Activated CD8-positive, alpha-beta T cell treated with anti-CD3 and anti-CD28 coated beads for 36 hours (primary cell): ENCODE measurements at regions not wholly inside any gene's neighbourhood (a gene's known extent, or its start where the extent isn't known, plus 50 kb on each side); places are given as distances from the start of the nearest gene placed in this dataset.
"Not testable (repeated sequence)": the region's sequence is repeated elsewhere in the genome, so short reads cannot be mapped to it uniquely, and the experiment has no call there.

Experiments
- ATAC-seq: fragments of 200-7000 bp; cut with Tn5 transposase; one replicate; pipeline ENCODE4 v1.10.0; 2021; ENCODE audit warnings: mild to moderate bottlenecking, moderate library complexity
- CTCF ChIA-PET: fragments of 350-600 bp; sonication (Branson Sonifier 250); formaldehyde crosslinking; loops from one replicate; lab custom pipeline; 2021; ENCODE audit warnings: antibody characterized with exemption; lab: Charles Lee
- POLR2A ChIA-PET: fragments of 350-600 bp; sonication (Branson Sonifier 250); formaldehyde crosslinking; loops from one replicate; lab custom pipeline; 2021; ENCODE audit warnings: antibody characterized with exemption; lab: Charles Lee
- DNase-seq: peaks from one replicate; pipeline ENCODE4 v3.0.0-alpha.2; 2020
- H3K27ac Mint-ChIP-seq: one replicate; pipeline ENCODE4 v1.8.0; 2021; ENCODE audit warnings: mild to moderate bottlenecking, mixed read lengths
- H3K27me3 Mint-ChIP-seq: one replicate; pipeline ENCODE4 v1.8.0; 2021; ENCODE audit warnings: mixed read lengths
- H3K36me3 Mint-ChIP-seq: one replicate; pipeline ENCODE4 v1.8.0; 2021; ENCODE audit warnings: low read depth, mixed read lengths
- H3K4me1 Mint-ChIP-seq: one replicate; pipeline ENCODE4 v1.8.0; 2021; ENCODE audit warnings: low read depth, mixed read lengths
- H3K4me3 Mint-ChIP-seq: one replicate; pipeline ENCODE4 v1.8.0; 2021; ENCODE audit warnings: mild to moderate bottlenecking, moderate library complexity, mixed read lengths
- H3K9me3 Mint-ChIP-seq: one replicate; pipeline ENCODE4 v1.8.0; 2021; ENCODE audit warnings: mixed read lengths
- intact Hi-C: fragments of 100-400 bp; cut with micrococcal nuclease; formaldehyde crosslinking; loops from one replicate; pipeline ENCODE4 v1.10.0; 2022
- TF ChIP-seq, protein P1 (sequence below): fragments of 200-600 bp; IDR thresholded peaks from one replicate; pipeline ENCODE4 v1.8.0; 2022; ENCODE audit warnings: antibody characterized with exemption, mild to moderate bottlenecking

DNA sequence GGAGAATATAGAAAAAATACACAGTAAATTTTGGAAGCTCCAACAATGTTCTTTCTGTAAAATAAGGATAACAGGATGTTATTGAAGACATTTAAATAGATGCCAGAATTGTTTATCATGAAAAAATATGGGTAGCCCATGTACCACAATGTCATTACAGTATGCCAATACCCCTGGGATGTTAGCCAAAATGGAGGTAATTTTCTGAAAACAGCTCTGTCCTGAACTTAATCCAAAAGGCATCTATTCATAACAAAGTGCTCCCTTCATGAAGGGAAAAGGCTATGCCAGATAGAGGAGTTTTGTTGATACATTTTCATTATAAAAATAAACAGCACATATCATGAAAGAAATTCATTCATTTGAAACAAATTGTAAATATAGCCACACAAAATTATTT lies 1902.6 kb upstream of the AGA start:
- no peak for DNase-seq
- POLR2A ChIA-PET: no interaction called here
- intact Hi-C loops: no loop called here
- Mint-ChIP-seq H3K27me3 (no peaks in the 10 kb centered on the region), H3K27ac (no peak overlapping the region), H3K4me3 (no peak overlapping the region), H3K36me3 (no peaks in the 10 kb centered on the region), H3K4me1 (no peaks in the 10 kb centered on the region), H3K9me3 (peaks cover 3% of the 10 kb centered on the region)
- CTCF ChIA-PET: no interaction called here
- ATAC-seq: no peak
- TF ChIP-seq, protein P1, sequence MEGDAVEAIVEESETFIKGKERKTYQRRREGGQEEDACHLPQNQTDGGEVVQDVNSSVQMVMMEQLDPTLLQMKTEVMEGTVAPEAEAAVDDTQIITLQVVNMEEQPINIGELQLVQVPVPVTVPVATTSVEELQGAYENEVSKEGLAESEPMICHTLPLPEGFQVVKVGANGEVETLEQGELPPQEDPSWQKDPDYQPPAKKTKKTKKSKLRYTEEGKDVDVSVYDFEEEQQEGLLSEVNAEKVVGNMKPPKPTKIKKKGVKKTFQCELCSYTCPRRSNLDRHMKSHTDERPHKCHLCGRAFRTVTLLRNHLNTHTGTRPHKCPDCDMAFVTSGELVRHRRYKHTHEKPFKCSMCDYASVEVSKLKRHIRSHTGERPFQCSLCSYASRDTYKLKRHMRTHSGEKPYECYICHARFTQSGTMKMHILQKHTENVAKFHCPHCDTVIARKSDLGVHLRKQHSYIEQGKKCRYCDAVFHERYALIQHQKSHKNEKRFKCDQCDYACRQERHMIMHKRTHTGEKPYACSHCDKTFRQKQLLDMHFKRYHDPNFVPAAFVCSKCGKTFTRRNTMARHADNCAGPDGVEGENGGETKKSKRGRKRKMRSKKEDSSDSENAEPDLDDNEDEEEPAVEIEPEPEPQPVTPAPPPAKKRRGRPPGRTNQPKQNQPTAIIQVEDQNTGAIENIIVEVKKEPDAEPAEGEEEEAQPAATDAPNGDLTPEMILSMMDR: no peak

DNA sequence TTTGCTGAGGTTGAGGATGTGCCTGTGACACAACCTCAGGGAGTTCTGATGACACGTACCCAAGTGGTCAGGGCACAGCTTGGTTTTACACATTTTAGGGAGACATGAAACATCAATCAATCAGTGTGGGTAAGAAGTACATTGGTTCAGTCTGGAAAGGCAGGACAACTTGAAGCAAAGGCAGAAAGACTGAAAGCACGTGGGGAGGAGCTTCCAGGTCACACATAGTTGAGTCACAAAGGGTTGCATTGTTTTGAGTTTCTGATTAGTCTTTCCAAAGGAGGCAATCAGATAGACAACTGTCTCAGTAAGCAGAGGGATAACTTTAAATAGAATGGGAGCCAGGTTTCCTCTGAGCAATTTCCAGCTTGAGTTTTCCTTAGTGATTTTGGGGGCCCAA lies 1910.0 kb upstream of the AGA start:
- TF ChIP-seq, protein P1: no peak
- no peak for ATAC-seq
- ChIA-PET CTCF (no interaction called here), POLR2A (no interaction called here)
- intact Hi-C loops: no loop called here
- Mint-ChIP-seq H3K27me3 (no peaks in the 10 kb centered on the region), H3K4me3 (no peak overlapping the region), H3K9me3 (peaks cover 5% of the 10 kb centered on the region), H3K36me3 (no peaks in the 10 kb centered on the region), H3K4me1 (no peaks in the 10 kb centered on the region), H3K27ac (no peak overlapping the region)
- DNase-seq: no peak

DNA sequence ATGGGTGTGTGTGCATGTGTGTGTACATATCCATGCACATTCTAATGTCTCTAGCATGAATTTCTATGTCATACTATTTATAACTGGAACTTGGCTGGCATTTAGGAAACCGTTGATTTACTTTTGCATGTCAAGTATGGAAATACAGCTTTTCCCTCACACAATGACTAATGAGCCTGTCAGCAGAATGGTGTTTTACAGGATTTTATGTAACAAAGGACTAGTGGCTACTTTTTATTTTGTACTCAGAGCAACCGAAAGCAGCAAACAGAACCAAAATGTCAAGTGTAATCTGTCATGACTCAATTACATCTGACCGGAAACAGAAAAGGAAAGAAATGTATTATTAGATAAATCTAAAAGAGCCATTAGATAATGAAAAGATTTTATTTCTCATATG lies 1911.5 kb upstream of the AGA start:
- H3K27ac Mint-ChIP-seq: no peak overlapping the region
- TF ChIP-seq, protein P1: no peak

DNA sequence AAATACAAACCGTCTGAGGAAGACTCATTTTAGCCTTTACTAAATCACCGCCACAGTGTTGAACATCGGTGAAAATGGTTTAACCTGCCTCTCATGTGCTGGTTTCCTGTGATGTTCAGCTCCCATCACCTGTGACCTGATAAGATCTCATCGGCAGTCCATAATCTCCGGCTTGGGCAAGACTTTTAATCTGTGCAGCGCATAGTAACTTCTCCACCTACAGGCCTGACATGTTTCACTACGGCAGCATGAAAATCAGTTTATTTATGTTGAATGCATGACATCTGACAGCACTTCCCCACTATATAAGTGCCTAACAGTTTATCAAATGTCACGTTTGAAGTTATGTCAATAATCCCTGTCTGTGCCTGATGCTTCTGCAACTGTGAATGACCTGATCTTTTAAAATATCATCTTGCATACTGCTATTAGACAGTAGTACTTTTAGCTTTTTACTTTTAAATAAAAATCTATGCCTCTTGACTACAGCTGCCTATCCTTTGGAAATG lies 1919.8 kb upstream of the AGA start:
- Mint-ChIP-seq H3K36me3 (no peaks in the 10 kb centered on the region), H3K9me3 (peaks cover 21% of the 10 kb centered on the region), H3K4me1 (no peaks in the 10 kb centered on the region), H3K27ac (no peak overlapping the region), H3K27me3 (no peaks in the 10 kb centered on the region), H3K4me3 (no peak overlapping the region)
- CTCF ChIA-PET: no interaction called here
- ATAC-seq: no peak
- TF ChIP-seq, protein P1: no peak
- POLR2A ChIA-PET: no interaction called here
- intact Hi-C loops: no loop called here
- no peak for DNase-seq

More for the DNA sequence above, 1911.5 kb upstream of the AGA start:
- Mint-ChIP-seq H3K9me3 (peaks cover 14% of the 10 kb centered on the region), H3K27me3 (no peaks in the 10 kb centered on the region), H3K4me3 (no peak overlapping the region), H3K4me1 (no peaks in the 10 kb centered on the region), H3K36me3 (no peaks in the 10 kb centered on the region)
- ChIA-PET POLR2A (no interaction called here), CTCF (no interaction called here)
- no peak for ATAC-seq
- intact Hi-C loops: no loop called here
- no peak for DNase-seq

DNA sequence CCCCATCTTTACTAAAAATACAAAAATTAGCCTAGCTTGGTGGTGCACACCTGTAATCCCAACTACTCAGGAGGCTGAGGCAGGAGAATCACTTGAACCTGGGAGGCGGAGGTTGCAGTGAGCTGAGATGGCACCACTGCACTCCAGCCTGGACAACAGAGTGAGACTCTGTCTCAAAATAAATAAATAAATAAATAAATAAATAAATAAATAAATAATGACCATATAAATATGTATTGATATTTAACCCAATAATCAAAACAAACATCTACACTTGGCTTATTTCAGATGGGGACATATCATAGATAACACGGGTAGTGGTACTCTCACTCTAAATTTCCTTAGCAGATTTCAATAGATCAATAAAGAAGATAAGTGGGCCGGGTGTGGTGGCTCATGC lies 1923.7 kb upstream of the AGA start:
- H3K4me3 Mint-ChIP-seq, intact Hi-C loops, ATAC-seq, H3K27me3 Mint-ChIP-seq, H3K36me3 Mint-ChIP-seq, H3K27ac Mint-ChIP-seq, H3K4me1 Mint-ChIP-seq, POLR2A ChIA-PET, DNase-seq, CTCF ChIA-PET, H3K9me3 Mint-ChIP-seq: not testable (repeated sequence)

DNA sequence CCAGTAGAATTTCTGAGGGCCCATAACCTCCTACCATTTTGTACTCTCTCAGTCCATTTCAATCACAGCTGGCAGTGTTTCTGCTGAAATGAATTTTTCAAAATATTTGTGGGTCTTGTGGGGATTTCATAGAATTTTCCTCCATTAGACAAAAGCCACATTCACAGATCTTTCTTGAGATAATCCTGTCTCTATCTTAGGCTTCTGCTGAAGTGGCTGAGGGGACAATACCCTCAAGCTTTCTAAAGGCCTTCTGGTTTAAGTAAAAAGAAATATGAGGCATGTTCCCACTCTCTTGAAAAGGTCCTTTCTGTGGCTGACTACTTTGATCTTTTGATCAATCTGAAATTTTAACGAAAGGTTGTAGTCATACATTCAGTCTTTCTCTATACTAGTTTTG lies 1930.0 kb upstream of the AGA start:
- H3K27ac Mint-ChIP-seq: no peak overlapping the region
- H3K4me1 Mint-ChIP-seq: no peaks in the 10 kb centered on the region
- ChIA-PET CTCF (no interaction called here), POLR2A (no interaction called here)
- peaks cover 8% of the 10 kb centered on the region for H3K9me3 Mint-ChIP-seq
- no peaks in the 10 kb centered on the region for H3K27me3 Mint-ChIP-seq
- H3K36me3 Mint-ChIP-seq: no peaks in the 10 kb centered on the region
- no peak overlapping the region for H3K4me3 Mint-ChIP-seq
- ATAC-seq: no peak
- intact Hi-C loops: no loop called here
- TF ChIP-seq, protein P1: no peak
- DNase-seq: no peak
